ENCODE measurements at regions not wholly inside any gene's neighbourhood (a gene's known extent, or its start where the extent isn't known, plus 50 kb on each side); places are given as distances from the start of the nearest gene placed in this dataset.

DNA sequence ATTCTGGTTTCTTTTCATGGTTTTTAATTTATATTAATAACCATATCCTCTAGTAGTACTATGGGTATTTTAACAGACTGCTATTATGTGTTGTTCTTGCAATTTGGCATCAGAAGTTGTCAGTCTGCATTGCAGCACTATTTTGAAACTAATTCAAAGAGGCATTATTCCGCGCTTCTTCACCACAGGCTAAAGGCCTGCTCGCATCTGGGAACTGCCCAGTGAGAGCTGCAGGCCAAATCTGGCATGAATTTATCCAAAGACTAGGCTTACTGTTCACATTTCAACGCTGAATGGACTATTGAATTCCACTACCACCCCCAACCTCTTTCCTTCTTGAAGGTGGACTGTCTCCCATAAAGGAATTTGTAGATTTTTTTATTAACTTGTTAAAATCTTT, 310.4 kb upstream of the NR2F2 start:
- Histone ChIP-seq H3K9me2 (replicated peaks; ENCODE audit: low read depth, low read length) (no peaks in the 10 kb centered on the region), H3K4me3 (ENCODE audit: low read length, poor library complexity, severe bottlenecking) (no peak overlapping the region), H3K36me3 (ENCODE audit: insufficient read depth, low read length) (no peaks in the 10 kb centered on the region), H3F3A (ENCODE audit: low read depth) (no peaks in the 10 kb centered on the region), H2AFZ (ENCODE audit: low read length) (no peak overlapping the region), H3K4me1 (ENCODE audit: insufficient read depth, low read length, poor library complexity, severe bottlenecking) (no peaks in the 10 kb centered on the region), H3K79me2 (ENCODE audit: insufficient read depth, low read length) (no peaks in the 10 kb centered on the region), H3K9me3 (ENCODE audit: insufficient read depth, low read depth, low read length) (no peaks in the 10 kb centered on the region), H4K20me1 (ENCODE audit: insufficient read depth, low read length, poor library complexity, severe bottlenecking) (no peaks in the 10 kb centered on the region), H3K4me2 (ENCODE audit: low read depth, low read length, poor library complexity, severe bottlenecking) (no peak overlapping the region), H3K27me3 (ENCODE audit: insufficient read depth, low read length, poor library complexity, severe bottlenecking) (peaks cover 92% of the 10 kb centered on the region), H3K9ac (ENCODE audit: low read depth, low read length, poor library complexity, severe bottlenecking) (no peak overlapping the region)
- TF ChIP-seq EZH2phosphoT487 (IDR thresholded peaks at IDR 0.05; ENCODE audit: borderline replicate concordance) (no peak), CTCF (conservative IDR thresholded peaks at IDR 0.05; ENCODE audit: low read length) (no peak)

DNA sequence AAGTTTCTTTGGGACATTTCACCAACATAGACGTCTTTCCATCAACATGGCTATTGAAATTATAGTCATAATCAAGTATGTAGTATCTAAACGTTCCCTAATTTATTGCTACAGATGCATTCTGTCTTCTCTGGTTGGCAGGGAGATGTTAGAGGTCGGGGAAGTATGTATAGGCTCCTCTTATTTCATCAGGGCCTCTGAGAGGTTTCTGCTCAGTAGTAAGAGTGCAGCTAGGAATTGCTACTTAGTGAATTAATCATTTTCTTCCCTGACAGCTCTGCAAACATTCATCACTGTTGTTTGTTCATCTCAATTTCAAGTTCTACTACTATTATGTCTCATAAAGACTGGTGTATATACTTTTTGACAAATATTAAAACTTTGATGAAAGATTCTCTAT, 309.7 kb upstream of the NR2F2 start:
- no peaks in the 10 kb centered on the region for H3K36me3 ChIP-seq (ENCODE audit: insufficient read depth, low read length)
- H3K27me3 ChIP-seq (ENCODE audit: insufficient read depth, low read length, poor library complexity, severe bottlenecking): peaks cover 91% of the 10 kb centered on the region
- no peaks in the 10 kb centered on the region for H3K4me1 ChIP-seq (ENCODE audit: insufficient read depth, low read length, poor library complexity, severe bottlenecking)
- H2AFZ ChIP-seq (ENCODE audit: low read length): no peak overlapping the region
- no peaks in the 10 kb centered on the region for H3K9me3 ChIP-seq (ENCODE audit: insufficient read depth, low read depth, low read length)
- H3F3A ChIP-seq (ENCODE audit: low read depth): no peaks in the 10 kb centered on the region
- H3K9me2 ChIP-seq (replicated peaks; ENCODE audit: low read depth, low read length): no peaks in the 10 kb centered on the region
- no peaks in the 10 kb centered on the region for H3K79me2 ChIP-seq (ENCODE audit: insufficient read depth, low read length)
- H3K4me3 ChIP-seq (ENCODE audit: low read length, poor library complexity, severe bottlenecking): no peak overlapping the region
- H3K9ac ChIP-seq (ENCODE audit: low read depth, low read length, poor library complexity, severe bottlenecking): no peak overlapping the region
- no peak for TF ChIP-seq EZH2phosphoT487 (IDR thresholded peaks at IDR 0.05; ENCODE audit: borderline replicate concordance)
- TF ChIP-seq CTCF (conservative IDR thresholded peaks at IDR 0.05; ENCODE audit: low read length): no peak
- no peak overlapping the region for H3K4me2 ChIP-seq (ENCODE audit: low read depth, low read length, poor library complexity, severe bottlenecking)
- H4K20me1 ChIP-seq (ENCODE audit: insufficient read depth, low read length, poor library complexity, severe bottlenecking): no peaks in the 10 kb centered on the region

DNA sequence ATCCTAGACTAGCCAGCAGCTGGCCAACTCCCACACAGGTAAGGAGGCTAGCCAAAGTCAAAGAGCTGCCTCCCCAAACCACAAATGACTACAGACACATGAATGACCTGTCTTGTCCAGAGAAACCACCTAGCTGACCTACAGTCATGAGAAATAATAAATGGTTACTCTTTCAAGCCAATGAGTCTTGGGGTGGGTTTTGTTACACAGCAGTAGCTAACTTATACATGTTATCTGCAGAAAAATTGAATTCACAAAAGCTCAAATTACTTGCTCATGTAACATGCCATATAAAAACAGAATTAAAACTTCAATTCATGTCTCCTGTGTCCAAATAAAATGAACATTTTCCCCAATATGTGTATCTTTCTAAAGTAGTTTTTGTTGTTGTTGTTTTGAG, 307.4 kb upstream of the NR2F2 start:
- Histone ChIP-seq H3K36me3 (ENCODE audit: insufficient read depth, low read length) (no peaks in the 10 kb centered on the region), H3K9me2 (replicated peaks; ENCODE audit: low read depth, low read length) (no peaks in the 10 kb centered on the region), H3K4me1 (ENCODE audit: insufficient read depth, low read length, poor library complexity, severe bottlenecking) (no peaks in the 10 kb centered on the region), H3K27me3 (ENCODE audit: insufficient read depth, low read length, poor library complexity, severe bottlenecking) (peaks cover 93% of the 10 kb centered on the region), H3K4me2 (ENCODE audit: low read depth, low read length, poor library complexity, severe bottlenecking) (no peak overlapping the region), H3F3A (ENCODE audit: low read depth) (no peaks in the 10 kb centered on the region), H3K79me2 (ENCODE audit: insufficient read depth, low read length) (no peaks in the 10 kb centered on the region), H2AFZ (ENCODE audit: low read length) (no peak overlapping the region), H3K9me3 (ENCODE audit: insufficient read depth, low read depth, low read length) (no peaks in the 10 kb centered on the region), H3K4me3 (ENCODE audit: low read length, poor library complexity, severe bottlenecking) (no peak overlapping the region), H4K20me1 (ENCODE audit: insufficient read depth, low read length, poor library complexity, severe bottlenecking) (no peaks in the 10 kb centered on the region), H3K9ac (ENCODE audit: low read depth, low read length, poor library complexity, severe bottlenecking) (no peak overlapping the region)
- TF ChIP-seq CTCF (conservative IDR thresholded peaks at IDR 0.05; ENCODE audit: low read length) (no peak), EZH2phosphoT487 (IDR thresholded peaks at IDR 0.05; ENCODE audit: borderline replicate concordance) (no peak)
